CD14-positive monocyte (primary cell): ENCODE measurements at regions not wholly inside any gene's neighbourhood (a gene's known extent, or its start where the extent isn't known, plus 50 kb on each side); places are given as distances from the start of the nearest gene placed in this dataset.

Source experiments
- DNase-seq, 3 donors: peaks; one replicate each; pipeline ENCODE4 v3.0.0-alpha.2; 2011 to 2022
- H2AFZ ChIP-seq: 2 replicates; pipeline ENCODE4 v1.6.0; 2012; ENCODE audit warnings: mild to moderate bottlenecking, low read depth, low read length, inconsistent platforms; ENCODE audit not compliant: insufficient read depth, poor library complexity, severe bottlenecking
- H3K27ac ChIP-seq, 2 donors: 1 replicate in 1 of 2; 2 replicates in 1 of 2; pipeline ENCODE4 v1.5.1; 2012 to 2013; ENCODE audit warnings: low read length in 2 of 2, control low read depth in 1 of 2, inconsistent platforms in 1 of 2, low read depth in 1 of 2, mild to moderate bottlenecking in 1 of 2
- H3K27me3 ChIP-seq, 2 donors: one replicate each; pipeline versions ENCODE4 v1.6.0 to v1.6.1; 2011 to 2013; ENCODE audit warnings: low read length in 2 of 2; ENCODE audit not compliant: control insufficient read depth in 2 of 2, insufficient read depth in 2 of 2
- H3K36me3 ChIP-seq, 2 donors: replicated peaks in 1 of 2; 1 replicate in 1 of 2; 2 replicates in 1 of 2; pipeline versions ENCODE4 v1.5.1 to v1.6.1; 2012 to 2013; ENCODE audit warnings: low read length in 2 of 2, control low read depth in 1 of 2, inconsistent platforms in 1 of 2, mild to moderate bottlenecking in 1 of 2; ENCODE audit not compliant: insufficient read depth in 2 of 2, control insufficient read depth in 1 of 2
- H3K4me1 ChIP-seq, 2 donors: 1 replicate in 1 of 2; 2 replicates in 1 of 2; pipeline versions ENCODE4 v1.5.1 to v1.6.1; 2012 to 2013; ENCODE audit warnings: low read length in 2 of 2, control low read depth in 1 of 2, inconsistent platforms in 1 of 2, mild to moderate bottlenecking in 1 of 2, moderate library complexity in 1 of 2; ENCODE audit not compliant: insufficient read depth in 2 of 2, control insufficient read depth in 1 of 2
- H3K4me2 ChIP-seq: replicated peaks from 2 replicates; pipeline ENCODE3; 2012; ENCODE audit warnings: low read length, moderate library complexity, mild to moderate bottlenecking; ENCODE audit not compliant: poor library complexity, severe bottlenecking; ENCODE audit errors: extremely low read depth
- H3K4me3 ChIP-seq, 3 experiments: fragments of 200-600 bp in 1 of 3; sonication (generic) in 1 of 3; replicated peaks in 1 of 3; 1 replicate in 2 of 3; 2 replicates in 1 of 3; pipeline ENCODE4 v1.5.1; 2011 to 2013; ENCODE audit warnings: low read length in 3 of 3, mild to moderate bottlenecking in 3 of 3, control low read depth in 2 of 3, low read depth in 2 of 3, inconsistent platforms in 1 of 3, moderate library complexity in 1 of 3
- H3K79me2 ChIP-seq: 2 replicates; pipeline ENCODE4 v1.6.0; 2012; ENCODE audit warnings: mild to moderate bottlenecking, control low read depth, inconsistent platforms, low read length, moderate library complexity; ENCODE audit not compliant: insufficient read depth
- H3K9ac ChIP-seq: 2 replicates; pipeline ENCODE4 v1.6.0; 2017; ENCODE audit warnings: low read length, mild to moderate bottlenecking; ENCODE audit not compliant: insufficient read depth, poor library complexity, severe bottlenecking
- H3K9me3 ChIP-seq, 2 donors: replicated peaks in 1 of 2; 1 replicate in 1 of 2; 2 replicates in 1 of 2; pipeline versions ENCODE4 v1.5.1 to v1.6.1; 2012 to 2013; ENCODE audit warnings: low read length in 2 of 2, control low read depth in 1 of 2; ENCODE audit not compliant: control insufficient read depth in 1 of 2, insufficient read depth in 1 of 2
- H4K20me1 ChIP-seq: 2 replicates; pipeline ENCODE4 v1.6.0; 2012; ENCODE audit warnings: mild to moderate bottlenecking, low read length, control low read depth, moderate library complexity; ENCODE audit not compliant: insufficient read depth
- H3K27ac Mint-ChIP-seq, 7 donors: one replicate each; pipeline ENCODE4 v1.8.0; 2020; ENCODE audit warnings: mild to moderate bottlenecking in 7 of 7, mixed read lengths in 7 of 7, moderate library complexity in 6 of 7, inconsistent platforms in 2 of 7
- H3K27me3 Mint-ChIP-seq, 3 donors: one replicate each; pipeline ENCODE4 v1.8.0; 2021 to 2022; ENCODE audit warnings: low read depth in 3 of 3, mild to moderate bottlenecking in 3 of 3, mixed read lengths in 3 of 3, moderate library complexity in 3 of 3, inconsistent platforms in 1 of 3
- H3K36me3 Mint-ChIP-seq, 2 donors: one replicate each; pipeline ENCODE4 v1.8.0; 2020; ENCODE audit warnings: mixed read lengths in 2 of 2, inconsistent platforms in 1 of 2, mild to moderate bottlenecking in 1 of 2
- H3K4me1 Mint-ChIP-seq: one replicate; pipeline ENCODE4 v1.8.0; 2020; ENCODE audit warnings: mild to moderate bottlenecking, mixed read lengths
- H3K4me3 Mint-ChIP-seq, 2 donors: one replicate each; pipeline ENCODE4 v1.8.0; 2020; ENCODE audit warnings: mild to moderate bottlenecking in 2 of 2, mixed read lengths in 2 of 2, moderate library complexity in 1 of 2
- H3K9me3 Mint-ChIP-seq, 7 donors: one replicate each; pipeline ENCODE4 v1.8.0; 2020 to 2022; ENCODE audit warnings: mixed read lengths in 7 of 7, mild to moderate bottlenecking in 6 of 7, moderate library complexity in 6 of 7, inconsistent platforms in 2 of 7
- CTCF ChIP-seq: fragments of 200-600 bp; IDR thresholded peaks from one replicate; pipeline ENCODE4 v1.8.0; 2022; ENCODE audit warnings: antibody characterized with exemption, mild to moderate bottlenecking
- WGBS: methylation state at CpG from one replicate; pipeline ENCODE4 v1.1.5; 2013; ENCODE audit warnings: missing lambda C conversion rate; ENCODE audit not compliant: insufficient coverage; 5-methylcytosine and 5-hydroxymethylcytosine counted together
- intact Hi-C, 2 donors: fragments of 100-400 bp; cut with micrococcal nuclease; formaldehyde crosslinking; loops; one replicate each; pipeline versions ENCODE4 v1.15.0 to v1.15.1; 2023

- Histone ChIP-seq H3K4me2 (no peak overlapping the region), H3K79me2 (no peaks in the 10 kb centered on the region), H2AFZ (no peak overlapping the region), H3K27me3 (no peaks in the 10 kb centered on the region), H3K36me3 (no peaks in the 10 kb centered on the region), H3K4me3 (no peak overlapping the region), H3K27ac (no peak overlapping the region), H3K9me3 (no peaks in the 10 kb centered on the region), H3K9ac (no peak overlapping the region), H3K4me1 (no peaks in the 10 kb centered on the region), H4K20me1 (no peaks in the 10 kb centered on the region)
- no peak for TF ChIP-seq CTCF
- peaks cover 0 to 2% (median 0%) of the 10 kb centered on the region in 7 donors for H3K9me3 Mint-ChIP-seq
- intact Hi-C loops, result no loop called here
- DNase-seq, result no peak
- no peaks in the 10 kb centered on the region for H3K4me1 Mint-ChIP-seq
- H3K36me3 Mint-ChIP-seq, result no peaks in the 10 kb centered on the region
- H3K27ac Mint-ChIP-seq, result no peak overlapping the region
- H3K27me3 Mint-ChIP-seq, result peaks cover 0 to 3% (median 1%) of the 10 kb centered on the region in 3 donors
- H3K4me3 Mint-ChIP-seq, result no peak overlapping the region
- WGBS, result 100% methylated on average over 1 of the region's 5 CpGs
Measured at GRCh38 chrX:103437147-103437873, 61.0 kb downstream of the BEX3 start.

GRCh38 chrX:103439161-103439560, 62.8 kb downstream of the BEX3 start:
- H3K27me3 Mint-ChIP-seq, result peaks cover 0 to 3% (median 2%) of the 10 kb centered on the region in 3 donors
- no peak overlapping the region for H3K4me3 ChIP-seq
- H3K4me1 ChIP-seq, result no peaks in the 10 kb centered on the region
- H3K27ac ChIP-seq, result no peak overlapping the region
- no peaks in the 10 kb centered on the region for H3K79me2 ChIP-seq
- H3K36me3 ChIP-seq, result no peaks in the 10 kb centered on the region
- H3K27me3 ChIP-seq, result no peaks in the 10 kb centered on the region
- DNase-seq, result no peak
- no peaks in the 10 kb centered on the region for H3K4me1 Mint-ChIP-seq
- H4K20me1 ChIP-seq, result no peaks in the 10 kb centered on the region
- H3K36me3 Mint-ChIP-seq, result no peaks in the 10 kb centered on the region
- no peak overlapping the region for H2AFZ ChIP-seq
- WGBS, result no CpG with 5 or more reads among the region's 2 CpGs
- H3K9ac ChIP-seq, result no peak overlapping the region
- no peaks in the 10 kb centered on the region for H3K9me3 ChIP-seq
- intact Hi-C loops, result no loop called here
- no peak for TF ChIP-seq CTCF
- no peak overlapping the region for H3K27ac Mint-ChIP-seq
- peaks cover 0 to 2% (median 0%) of the 10 kb centered on the region in 7 donors for H3K9me3 Mint-ChIP-seq
- H3K4me3 Mint-ChIP-seq, result no peak overlapping the region
- H3K4me2 ChIP-seq, result no peak overlapping the region
